SK-N-SH (cell line): ENCODE measurements at regions not wholly inside any gene's neighbourhood (a gene's known extent, or its start where the extent isn't known, plus 50 kb on each side); places are given as distances from the start of the nearest gene placed in this dataset.

Source experiments
- NRF1 ChIP-seq: IDR thresholded peaks from 2 replicates; pipeline ENCODE4 v1.6.1; 2012; ENCODE audit warnings: low read depth, mild to moderate bottlenecking, low read length
- TF ChIP-seq, protein P1 (sequence below): fragments of 200-600 bp; sonication (generic); IDR thresholded peaks from 2 replicates; pipeline ENCODE4 v1.6.1; 2017; ENCODE audit warnings: antibody characterized with exemption, mild to moderate bottlenecking, moderate library complexity
- TF ChIP-seq, protein P2 (sequence below): IDR thresholded peaks from 2 replicates; pipeline ENCODE4; 2012
- TF ChIP-seq, protein P3 (sequence below): IDR thresholded peaks from 2 replicates; pipeline ENCODE4 v1.4.0; 2012; ENCODE audit warnings: low read depth

DNA sequence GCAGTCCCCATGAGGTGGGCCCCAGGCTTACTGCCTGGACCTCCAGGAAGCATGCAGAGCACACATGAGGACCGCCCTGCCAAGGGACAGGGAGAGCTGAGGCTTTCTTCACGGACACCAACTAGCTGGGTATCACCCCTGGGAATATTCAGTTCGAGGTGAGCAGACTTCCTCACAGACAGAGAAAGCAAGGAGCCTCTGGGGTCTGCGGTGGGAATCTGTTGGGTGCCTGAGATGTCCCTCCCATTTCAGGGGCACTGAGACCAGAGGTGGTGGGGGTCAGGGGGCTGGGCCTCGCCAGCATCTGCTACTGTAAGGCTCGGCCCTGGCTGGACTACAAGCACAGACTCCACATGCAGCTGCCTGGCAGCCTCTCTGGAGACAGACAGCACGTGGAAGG is 74.3 kb upstream of the SYNDIG1 start:
- TF ChIP-seq, protein P1, sequence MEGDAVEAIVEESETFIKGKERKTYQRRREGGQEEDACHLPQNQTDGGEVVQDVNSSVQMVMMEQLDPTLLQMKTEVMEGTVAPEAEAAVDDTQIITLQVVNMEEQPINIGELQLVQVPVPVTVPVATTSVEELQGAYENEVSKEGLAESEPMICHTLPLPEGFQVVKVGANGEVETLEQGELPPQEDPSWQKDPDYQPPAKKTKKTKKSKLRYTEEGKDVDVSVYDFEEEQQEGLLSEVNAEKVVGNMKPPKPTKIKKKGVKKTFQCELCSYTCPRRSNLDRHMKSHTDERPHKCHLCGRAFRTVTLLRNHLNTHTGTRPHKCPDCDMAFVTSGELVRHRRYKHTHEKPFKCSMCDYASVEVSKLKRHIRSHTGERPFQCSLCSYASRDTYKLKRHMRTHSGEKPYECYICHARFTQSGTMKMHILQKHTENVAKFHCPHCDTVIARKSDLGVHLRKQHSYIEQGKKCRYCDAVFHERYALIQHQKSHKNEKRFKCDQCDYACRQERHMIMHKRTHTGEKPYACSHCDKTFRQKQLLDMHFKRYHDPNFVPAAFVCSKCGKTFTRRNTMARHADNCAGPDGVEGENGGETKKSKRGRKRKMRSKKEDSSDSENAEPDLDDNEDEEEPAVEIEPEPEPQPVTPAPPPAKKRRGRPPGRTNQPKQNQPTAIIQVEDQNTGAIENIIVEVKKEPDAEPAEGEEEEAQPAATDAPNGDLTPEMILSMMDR = no peak
- TF ChIP-seq, protein P2, sequence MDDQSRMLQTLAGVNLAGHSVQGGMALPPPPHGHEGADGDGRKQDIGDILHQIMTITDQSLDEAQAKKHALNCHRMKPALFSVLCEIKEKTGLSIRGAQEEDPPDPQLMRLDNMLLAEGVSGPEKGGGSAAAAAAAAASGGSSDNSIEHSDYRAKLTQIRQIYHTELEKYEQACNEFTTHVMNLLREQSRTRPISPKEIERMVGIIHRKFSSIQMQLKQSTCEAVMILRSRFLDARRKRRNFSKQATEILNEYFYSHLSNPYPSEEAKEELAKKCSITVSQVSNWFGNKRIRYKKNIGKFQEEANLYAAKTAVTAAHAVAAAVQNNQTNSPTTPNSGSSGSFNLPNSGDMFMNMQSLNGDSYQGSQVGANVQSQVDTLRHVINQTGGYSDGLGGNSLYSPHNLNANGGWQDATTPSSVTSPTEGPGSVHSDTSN = no peak
- TF ChIP-seq, protein P3, sequence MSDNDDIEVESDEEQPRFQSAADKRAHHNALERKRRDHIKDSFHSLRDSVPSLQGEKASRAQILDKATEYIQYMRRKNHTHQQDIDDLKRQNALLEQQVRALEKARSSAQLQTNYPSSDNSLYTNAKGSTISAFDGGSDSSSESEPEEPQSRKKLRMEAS = no peak
- no peak for TF ChIP-seq NRF1
